K562 (cell line): ENCODE measurements at regions not wholly inside any gene's neighbourhood (a gene's known extent, or its start where the extent isn't known, plus 50 kb on each side); places are given as distances from the start of the nearest gene placed in this dataset.
"Not testable (repeated sequence)": the region's sequence is repeated elsewhere in the genome, so short reads cannot be mapped to it uniquely, and the experiment has no call there.

Experiments used
- ATAC-seq: fragments of 200-7000 bp; cut with Tn5 transposase; 3 replicates; pipeline ENCODE4 v1.9.1; 2020; ENCODE audit warnings: moderate library complexity
- BruUV-seq: library from RNA; stranded (reverse); fragments of 400-500 nt; replicated peaks from 2 replicates; lab custom pipeline; 2021; lab: Mats Ljungman, UMichigan
- CTCF ChIA-PET: fragments of 300-600 bp; formaldehyde crosslinking; extraction: SDS; loops from one replicate; lab custom pipeline; 2021; ENCODE audit warnings: low intra/inter-chr PET ratio; lab: Yijun Ruan, JAX
- POLR2A ChIA-PET: fragments of 300-600, 350-650 bp; sonication (Branson Sonifier 250); formaldehyde crosslinking; extraction: SDS; loops from one replicate; lab custom pipeline; 2021; ENCODE audit warnings: antibody characterized with exemption, inconsistent platforms; lab: Yijun Ruan, JAX
- DNase-seq, 4 experiments: peaks; one replicate each; pipeline versions ENCODE4 v3.0.0 to v3.0.0-alpha.2; 2011 to 2018; ENCODE audit warnings: low spot score in 3 of 4, mixed read lengths in 3 of 4; ENCODE audit errors: extremely low read depth in 1 of 4
- FAIRE-seq: peaks from 2 replicates; lab custom pipeline; 2011; peaks lifted over from hg19 to GRCh38; lab: Jason Lieb, UNC
- H2AFZ ChIP-seq: 2 replicates; pipeline ENCODE4 v1.6.0; 2011; ENCODE audit warnings: low read depth, low read length, control low read depth, inconsistent platforms
- H3K27ac ChIP-seq: fragments of 200-600 bp; 3 replicates; pipeline ENCODE4 v1.8.0; 2011; ENCODE audit warnings: low read depth, mild to moderate bottlenecking, control low read depth, inconsistent platforms, low read length, moderate library complexity, mixed read lengths; ENCODE audit errors: extremely low read depth
- H3K27me3 ChIP-seq, 2 experiments: fragments of 300-600 bp in 1 of 2; 2 replicates in 1 of 2; 3 replicates in 1 of 2; pipeline versions ENCODE4 v1.6.0 to v1.8.0; 2011; ENCODE audit warnings: inconsistent platforms in 2 of 2, low read length in 2 of 2, mild to moderate bottlenecking in 1 of 2, mixed read lengths in 1 of 2, moderate library complexity in 1 of 2; ENCODE audit not compliant: control insufficient read depth in 2 of 2, insufficient read depth in 2 of 2
- H3K36me3 ChIP-seq: fragments of 300-600 bp; 3 replicates; pipeline ENCODE4 v1.8.0; 2011; ENCODE audit warnings: mild to moderate bottlenecking, low read length, inconsistent platforms; ENCODE audit not compliant: control insufficient read depth, insufficient read depth
- H3K4me1 ChIP-seq, 2 experiments: fragments of 200-600 bp in 1 of 2; replicated peaks in 1 of 2; 2 replicates in 1 of 2; 3 replicates in 1 of 2; pipeline versions ENCODE4 v1.5.1 to v1.8.0; 2011; ENCODE audit warnings: inconsistent platforms in 2 of 2, low read length in 2 of 2, mild to moderate bottlenecking in 1 of 2, mixed read lengths in 1 of 2, moderate library complexity in 1 of 2; ENCODE audit not compliant: control insufficient read depth in 2 of 2, insufficient read depth in 2 of 2
- H3K4me2 ChIP-seq: 2 replicates; pipeline ENCODE4 v1.6.1; 2011; ENCODE audit warnings: low read length, control low read depth, inconsistent platforms, mixed read lengths; ENCODE audit not compliant: insufficient read depth
- H3K4me3 ChIP-seq: fragments of 200-600 bp; sonication (generic), shearing (Covaris generic); 2 replicates; pipeline ENCODE4 v1.5.1; 2016; ENCODE audit warnings: control low read depth, inconsistent platforms
- H3K79me2 ChIP-seq: fragments of 200-600 bp; 3 replicates; pipeline ENCODE4 v1.8.0; 2011; ENCODE audit warnings: low read length, inconsistent platforms; ENCODE audit not compliant: control insufficient read depth, insufficient read depth
- H3K9ac ChIP-seq, 2 experiments: 2 replicates each; pipeline versions ENCODE4 v1.6.0 to v1.6.1; 2011; ENCODE audit warnings: low read depth in 2 of 2, low read length in 2 of 2, control low read depth in 1 of 2, inconsistent platforms in 1 of 2, mild to moderate bottlenecking in 1 of 2, mixed read lengths in 1 of 2; ENCODE audit not compliant: insufficient read depth in 1 of 2
- H3K9me1 ChIP-seq: one replicate; pipeline ENCODE4 v1.6.0; 2011; ENCODE audit warnings: inconsistent platforms, mild to moderate bottlenecking, low read length, moderate library complexity; ENCODE audit not compliant: control insufficient read depth, insufficient read depth
- H3K9me3 ChIP-seq: replicated peaks from 2 replicates; pipeline ENCODE4 v1.5.1; 2011; ENCODE audit warnings: low read depth, low read length, inconsistent platforms; ENCODE audit not compliant: control insufficient read depth, insufficient read depth
- H4K20me1 ChIP-seq: replicated peaks from 2 replicates; pipeline ENCODE4 v1.6.1; 2011; ENCODE audit warnings: low read length, inconsistent platforms, mixed read lengths; ENCODE audit not compliant: control insufficient read depth, insufficient read depth
- PHF8 ChIP-seq: fragments of 200-600 bp; sonication (generic); IDR thresholded peaks from 2 replicates; pipeline ENCODE4 v1.6.1; 2012; ENCODE audit warnings: mixed run types, mild to moderate bottlenecking, inconsistent platforms, low read length, moderate library complexity, borderline replicate concordance
- RAD21 ChIP-seq, 2 experiments: fragments of 250-450 bp in 1 of 2; fragments of 450-650 bp in 1 of 2; sonication (Bioruptor Pico) in 1 of 2; formaldehyde crosslinking in 1 of 2; IDR thresholded peaks in 1 of 2; conservative IDR thresholded peaks in 1 of 2; 2 replicates each; pipeline versions ENCODE4 v1.4.0 to v1.8.0; 2020 to 2022; ENCODE audit warnings: mild to moderate bottlenecking in 2 of 2, moderate library complexity in 1 of 2
- WGBS: fragments of 100-300 bp; shearing (Covaris generic); methylation state at CpG from one replicate; pipeline ENCODE4 v1.1.6; 2016; ENCODE audit warnings: low coverage, mixed read lengths; ENCODE audit not compliant: insufficient coverage; ENCODE audit errors: missing lambda C conversion rate; 5-methylcytosine and 5-hydroxymethylcytosine counted together
- in situ Hi-C: fragments of 300-500 bp; cut with MboI; formaldehyde crosslinking; loops from 4 replicates; pipeline ENCODE4 v1.15.0; 2018; ENCODE audit warnings: inconsistent platforms, mixed read lengths
- intact Hi-C: fragments of 100-400 bp; cut with micrococcal nuclease; formaldehyde crosslinking; loops from 2 replicates; pipeline ENCODE4 v1.14.2; 2022
- TF ChIP-seq, protein P1 (sequence below), 3 experiments: IDR thresholded peaks in 2 of 3; conservative IDR thresholded peaks in 1 of 3; 2 replicates each; pipeline ENCODE4 v1.5.1; 2011 to 2012; ENCODE audit warnings: low read length in 3 of 3, mild to moderate bottlenecking in 3 of 3, control low read depth in 2 of 3, improper control_type of control experiment in 1 of 3, inconsistent platforms in 1 of 3, low read depth in 1 of 3, mixed read lengths in 1 of 3, moderate library complexity in 1 of 3; ENCODE audit not compliant: insufficient read depth in 2 of 3
- TF ChIP-seq, protein P2 (sequence below): fragments of 450-650 bp; formaldehyde crosslinking; IDR thresholded peaks from 2 replicates; pipeline ENCODE4 v1.4.0; 2020; ENCODE audit warnings: mild to moderate bottlenecking, moderate library complexity

DNA sequence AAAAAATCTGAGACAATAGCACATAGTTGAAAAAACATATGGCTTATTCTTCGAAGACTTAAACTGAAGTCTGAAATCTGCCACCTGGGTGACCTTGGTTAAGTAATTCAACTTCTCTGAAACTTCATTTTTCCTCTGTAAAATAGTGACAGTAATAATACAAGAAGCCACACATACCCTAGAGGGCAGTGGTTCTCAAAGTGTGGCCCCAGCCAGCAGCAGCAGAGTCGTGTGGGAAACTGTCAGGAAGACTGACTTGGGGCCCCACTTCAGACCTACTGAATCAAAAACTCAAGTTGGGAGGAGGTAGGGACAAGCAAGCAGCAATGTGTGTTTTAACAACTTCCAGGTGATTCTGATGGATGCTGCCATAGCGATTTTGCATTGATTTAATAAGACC, 249.9 kb downstream of the HNRNPD start:
- no peaks in the 10 kb centered on the region for H3K36me3 ChIP-seq
- peak; percentile 81 for ATAC-seq
- TF ChIP-seq PHF8, result no peak
- peak; percentile 45 to 54 for TF ChIP-seq RAD21 (CRISPR knock-in tag; conservative IDR thresholded peaks at IDR 0.05 in 1 of 2, IDR thresholded peaks at IDR 0.05 in 1 of 2)
- TF ChIP-seq, protein P1, sequence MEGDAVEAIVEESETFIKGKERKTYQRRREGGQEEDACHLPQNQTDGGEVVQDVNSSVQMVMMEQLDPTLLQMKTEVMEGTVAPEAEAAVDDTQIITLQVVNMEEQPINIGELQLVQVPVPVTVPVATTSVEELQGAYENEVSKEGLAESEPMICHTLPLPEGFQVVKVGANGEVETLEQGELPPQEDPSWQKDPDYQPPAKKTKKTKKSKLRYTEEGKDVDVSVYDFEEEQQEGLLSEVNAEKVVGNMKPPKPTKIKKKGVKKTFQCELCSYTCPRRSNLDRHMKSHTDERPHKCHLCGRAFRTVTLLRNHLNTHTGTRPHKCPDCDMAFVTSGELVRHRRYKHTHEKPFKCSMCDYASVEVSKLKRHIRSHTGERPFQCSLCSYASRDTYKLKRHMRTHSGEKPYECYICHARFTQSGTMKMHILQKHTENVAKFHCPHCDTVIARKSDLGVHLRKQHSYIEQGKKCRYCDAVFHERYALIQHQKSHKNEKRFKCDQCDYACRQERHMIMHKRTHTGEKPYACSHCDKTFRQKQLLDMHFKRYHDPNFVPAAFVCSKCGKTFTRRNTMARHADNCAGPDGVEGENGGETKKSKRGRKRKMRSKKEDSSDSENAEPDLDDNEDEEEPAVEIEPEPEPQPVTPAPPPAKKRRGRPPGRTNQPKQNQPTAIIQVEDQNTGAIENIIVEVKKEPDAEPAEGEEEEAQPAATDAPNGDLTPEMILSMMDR (IDR thresholded peaks at IDR 0.05 in 2 of 3, conservative IDR thresholded peaks at IDR 0.05 in 1 of 3; ENCODE audit: insufficient read depth in 2 of 3, low read depth in 1 of 3, low read length in 3 of 3), result peak in 2 of 3 experiments; percentile 36 to 47; a peak in 3 of 6 replicates
- TF ChIP-seq, protein P2, sequence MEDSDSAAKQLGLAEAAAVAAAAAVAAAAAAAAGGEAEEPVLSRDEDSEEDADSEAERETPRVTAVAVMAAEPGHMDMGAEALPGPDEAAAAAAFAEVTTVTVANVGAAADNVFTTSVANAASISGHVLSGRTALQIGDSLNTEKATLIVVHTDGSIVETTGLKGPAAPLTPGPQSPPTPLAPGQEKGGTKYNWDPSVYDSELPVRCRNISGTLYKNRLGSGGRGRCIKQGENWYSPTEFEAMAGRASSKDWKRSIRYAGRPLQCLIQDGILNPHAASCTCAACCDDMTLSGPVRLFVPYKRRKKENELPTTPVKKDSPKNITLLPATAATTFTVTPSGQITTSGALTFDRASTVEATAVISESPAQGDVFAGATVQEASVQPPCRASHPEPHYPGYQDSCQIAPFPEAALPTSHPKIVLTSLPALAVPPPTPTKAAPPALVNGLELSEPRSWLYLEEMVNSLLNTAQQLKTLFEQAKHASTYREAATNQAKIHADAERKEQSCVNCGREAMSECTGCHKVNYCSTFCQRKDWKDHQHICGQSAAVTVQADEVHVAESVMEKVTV, result 0 out of 2 replicates have a peak, but pooled peaks have one; percentile 7
- no peaks in the 10 kb centered on the region for H3K27me3 ChIP-seq
- intact Hi-C loops (loop anchor here (2.0 kb wide), 1 partner anchor 73 kb away; no protein-coding TSS in a partner anchor), in situ Hi-C loops (no loop called here)
- no peaks in the 10 kb centered on the region for H3K79me2 ChIP-seq
- no peak overlapping the region for H3K27ac ChIP-seq
- ChIA-PET POLR2A (interaction anchor here (0.6 kb wide), 2 partner anchors 22 to 161 kb away, joined by 3 to 4 read pairs; no protein-coding TSS in a partner anchor), CTCF (no interaction called here)
- peak in 1 of 4 experiments; percentile 18 for DNase-seq
- no peak for FAIRE-seq
- H3K9ac ChIP-seq, result no peak overlapping the region
- no peak overlapping the region for H3K4me3 ChIP-seq
- no peak overlapping the region for H3K4me2 ChIP-seq
- H3K9me1 ChIP-seq, result no peaks in the 10 kb centered on the region
- no peak overlapping the region for H2AFZ ChIP-seq
- peaks cover 0 to 20% of the 10 kb centered on the region in 2 experiments; a peak in 3 of 5 replicates for H3K4me1 ChIP-seq
- BruUV-seq, result no TSS peak
- H4K20me1 ChIP-seq, result no peaks in the 10 kb centered on the region
- WGBS, result 0% methylated on average over 3 of the region's 3 CpGs
- H3K9me3 ChIP-seq, result no peaks in the 10 kb centered on the region

DNA sequence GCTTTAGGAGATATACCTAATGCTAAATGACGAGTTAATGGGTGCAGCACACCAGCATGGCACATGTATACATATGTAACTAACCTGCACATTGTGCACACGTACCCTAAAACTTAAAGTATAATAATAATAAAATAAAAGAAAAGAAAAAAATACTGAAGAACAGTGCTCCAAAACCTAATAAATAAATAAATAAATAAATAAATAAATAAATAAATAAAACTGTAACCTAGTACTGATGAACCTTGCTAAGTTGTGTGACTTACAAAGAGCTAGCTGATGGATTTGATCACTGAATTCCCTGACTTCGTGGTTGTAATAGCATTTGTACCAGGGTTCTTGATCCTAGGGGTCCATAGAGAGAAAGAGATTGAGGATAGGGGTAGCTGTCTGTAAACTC, 258.6 kb downstream of the HNRNPD start:
- H4K20me1 ChIP-seq, DNase-seq, H3K36me3 ChIP-seq, FAIRE-seq, in situ Hi-C loops, H3K27ac ChIP-seq, H3K27me3 ChIP-seq, H3K79me2 ChIP-seq, H2AFZ ChIP-seq, H3K4me1 ChIP-seq, CTCF ChIA-PET, H3K9me1 ChIP-seq, H3K9ac ChIP-seq, H3K4me3 ChIP-seq, H3K4me2 ChIP-seq, BruUV-seq, H3K9me3 ChIP-seq, ATAC-seq, POLR2A ChIA-PET: not testable (repeated sequence)
- intact Hi-C loops, result loop anchor here (2.0 kb wide), 1 partner anchor 28 kb away; no protein-coding TSS in a partner anchor
- WGBS, result 0% methylated on average over 2 of the region's 3 CpGs
